Spleen (tissue), 11 donors: ENCODE measurements at regions not wholly inside any gene's neighbourhood (a gene's known extent, or its start where the extent isn't known, plus 50 kb on each side); places are given as distances from the start of the nearest gene placed in this dataset.

Experiments used
- DNase-seq: peaks from one replicate; pipeline ENCODE4 v3.0.0-alpha.2; 2020
- H3K27ac ChIP-seq, 8 donors: fragments of 200-600 bp; sonication (generic) in 7 of 8; 1 replicate in 4 of 8; 2 replicates in 4 of 8; pipeline versions ENCODE4 v1.5.0 to v1.8.0; 2016 to 2021; ENCODE audit warnings: inconsistent platforms in 4 of 8, mild to moderate bottlenecking in 4 of 8, moderate library complexity in 1 of 8
- H3K27me3 ChIP-seq, 7 donors: fragments of 200-600 bp; sonication (generic) in 6 of 7; replicated peaks in 1 of 7; 1 replicate in 4 of 7; 2 replicates in 3 of 7; pipeline versions ENCODE4 v1.5.0 to v1.8.0; 2016 to 2021; ENCODE audit warnings: inconsistent platforms in 3 of 7, mild to moderate bottlenecking in 1 of 7
- H3K36me3 ChIP-seq, 6 donors: fragments of 200-600 bp; sonication (generic) in 5 of 6; 1 replicate in 4 of 6; 2 replicates in 2 of 6; pipeline versions ENCODE4 v1.5.0 to v1.8.0; 2016 to 2021; ENCODE audit warnings: inconsistent platforms in 2 of 6
- H3K4me1 ChIP-seq, 6 donors: fragments of 200-600 bp; sonication (generic) in 5 of 6; 1 replicate in 3 of 6; 2 replicates in 3 of 6; pipeline versions ENCODE4 v1.5.0 to v1.8.0; 2016 to 2021; ENCODE audit warnings: inconsistent platforms in 3 of 6
- H3K4me3 ChIP-seq, 8 donors: fragments of 200-600 bp; sonication (generic) in 7 of 8; 1 replicate in 4 of 8; 2 replicates in 4 of 8; pipeline versions ENCODE4 v1.5.0 to v1.8.0; 2016 to 2021; ENCODE audit warnings: inconsistent platforms in 4 of 8, mild to moderate bottlenecking in 4 of 8, moderate library complexity in 2 of 8
- H3K9me3 ChIP-seq, 8 donors: fragments of 200-600 bp; sonication (generic) in 7 of 8; 1 replicate in 4 of 8; 2 replicates in 4 of 8; pipeline versions ENCODE4 v1.5.0 to v1.8.0; 2016 to 2021; ENCODE audit warnings: inconsistent platforms in 4 of 8
- CTCF ChIP-seq, 11 experiments: fragments of 200-600 bp in 7 of 11; fragments of 450-650 bp in 4 of 11; sonication (generic) in 4 of 11; IDR thresholded peaks in 8 of 11; conservative IDR thresholded peaks in 3 of 11; 1 replicate in 7 of 11; 2 replicates in 4 of 11; pipeline versions ENCODE4 v1.4.0 to v1.8.0; 2016 to 2021; ENCODE audit warnings: antibody characterized with exemption in 11 of 11, inconsistent platforms in 4 of 11, mild to moderate bottlenecking in 1 of 11
- POLR2A ChIP-seq, 3 donors: fragments of 450-650 bp; IDR thresholded peaks; one replicate each; pipeline ENCODE4 v1.5.1; 2017; ENCODE audit warnings: antibody characterized with exemption in 3 of 3, mild to moderate bottlenecking in 1 of 3
- POLR2AphosphoS5 ChIP-seq, 3 donors: sonication (generic); formaldehyde crosslinking; IDR thresholded peaks; one replicate each; pipeline ENCODE4 v1.5.1; 2017; ENCODE audit warnings: antibody characterized with exemption in 3 of 3
- WGBS, 5 donors: extraction: QIAGEN DNeasy Blood & Tissue Kit in 3 of 5; methylation state at CpG; one replicate each; pipeline versions ENCODE4 v1.1.5 to v1.1.7; 2013 to 2018; 5-methylcytosine and 5-hydroxymethylcytosine counted together
- intact Hi-C: fragments of 100-400 bp; cut with DNase I; formaldehyde crosslinking; loops from one replicate; pipeline ENCODE4 v1.15.0; 2023; ENCODE audit warnings: low total_unique reads
- donor health status: healthy with polysubstance abuse.
- donor health status: DM: no; HTN: no; CAD: no; lungs with moderate emphysema.
- donor health status: DM: no; HTN: no; CAD: no.
- donor health status: Bipolar disorder and iron deficiency.
- donor health status: healthy.
- donor health status: DM: no; HTN: no; CAD: no.
- donor health status: DM: yes; HTN: yes; CAD: no.

DNA sequence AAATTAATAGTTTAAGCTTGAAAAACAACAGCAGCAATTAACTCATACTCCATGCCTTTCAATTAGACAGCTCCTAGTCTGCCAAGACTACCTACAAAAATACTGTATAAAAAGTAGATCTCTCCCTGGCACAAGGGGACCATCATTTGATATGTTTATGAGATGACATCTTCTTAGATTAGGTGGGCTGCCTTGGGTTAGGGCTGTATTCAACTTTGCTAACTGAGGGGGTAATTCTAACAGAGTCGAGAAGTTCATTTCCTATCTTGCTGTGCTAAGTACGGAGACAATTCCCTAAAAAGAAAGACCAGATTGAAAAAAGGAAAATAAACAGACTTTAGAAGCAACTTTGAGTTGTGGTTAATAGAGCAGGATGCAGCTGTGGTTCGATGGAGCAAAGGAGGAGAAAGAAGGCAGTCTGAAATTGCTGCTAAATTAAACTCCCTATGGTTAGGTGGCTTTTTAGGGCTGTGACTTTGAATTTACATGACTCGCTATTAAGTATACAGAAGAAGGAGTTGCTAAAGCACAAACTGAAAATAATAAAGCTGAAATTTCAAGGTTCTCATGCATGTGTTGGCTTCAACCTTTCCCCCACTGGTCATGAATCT is 75.4 kb downstream of the CDC7 start:
- H3K27me3 ChIP-seq, result no peaks in the 10 kb centered on the region
- intact Hi-C loops, result no loop called here
- no peaks in the 10 kb centered on the region for H3K9me3 ChIP-seq
- no peaks in the 10 kb centered on the region for H3K36me3 ChIP-seq
- no peak for DNase-seq
- no peak overlapping the region for H3K4me3 ChIP-seq
- 24 to 50% (median 34%) methylated on average over 4 of the region's 4 CpGs for WGBS, 5 donors
- peaks cover under 1 to 34% (median 19%) of the 10 kb centered on the region in 6 donors for H3K4me1 ChIP-seq
- no peak overlapping the region for H3K27ac ChIP-seq
- no peak for TF ChIP-seq POLR2A (IDR thresholded peaks at IDR 0.05)
- no peak for TF ChIP-seq POLR2AphosphoS5 (IDR thresholded peaks at IDR 0.05)
- TF ChIP-seq CTCF (IDR thresholded peaks at IDR 0.05 in 8 of 11, conservative IDR thresholded peaks at IDR 0.05 in 3 of 11), result no peak

- Histone ChIP-seq H3K27ac (no peak overlapping the region), H3K4me3 (no peak overlapping the region), H3K4me1 (peaks cover 0 to 15% (median 2%) of the 10 kb centered on the region in 6 donors), H3K36me3 (no peaks in the 10 kb centered on the region), H3K9me3 (no peaks in the 10 kb centered on the region), H3K27me3 (no peaks in the 10 kb centered on the region)
- 80 to 97% (median 88%) methylated on average over 5 of the region's 5 CpGs for WGBS, 5 donors
- DNase-seq, result no peak
- intact Hi-C loops, result no loop called here
- TF ChIP-seq POLR2AphosphoS5 (IDR thresholded peaks at IDR 0.05) (no peak), CTCF (IDR thresholded peaks at IDR 0.05 in 8 of 11, conservative IDR thresholded peaks at IDR 0.05 in 3 of 11) (no peak), POLR2A (IDR thresholded peaks at IDR 0.05) (no peak)
Observed at GRCh38 chr1:91578320-91579109, 77.9 kb downstream of the CDC7 start.

GRCh38 chr1:91579658-91580228 is 79.1 kb downstream of the CDC7 start:
- H3K9me3 ChIP-seq, result no peaks in the 10 kb centered on the region
- no peaks in the 10 kb centered on the region for H3K27me3 ChIP-seq
- WGBS, 5 donors, result 87 to 93% (median 90%) methylated on average over 5 of the region's 5 CpGs
- no peak overlapping the region for H3K4me3 ChIP-seq
- TF ChIP-seq POLR2AphosphoS5 (IDR thresholded peaks at IDR 0.05), result no peak
- no peak for TF ChIP-seq CTCF (IDR thresholded peaks at IDR 0.05 in 8 of 11, conservative IDR thresholded peaks at IDR 0.05 in 3 of 11)
- no peak for TF ChIP-seq POLR2A (IDR thresholded peaks at IDR 0.05)
- H3K36me3 ChIP-seq, result no peaks in the 10 kb centered on the region
- intact Hi-C loops, result no loop called here
- H3K4me1 ChIP-seq, result peaks cover 0 to 15% (median 2%) of the 10 kb centered on the region in 6 donors
- no peak for DNase-seq
- H3K27ac ChIP-seq, result no peak overlapping the region

DNA sequence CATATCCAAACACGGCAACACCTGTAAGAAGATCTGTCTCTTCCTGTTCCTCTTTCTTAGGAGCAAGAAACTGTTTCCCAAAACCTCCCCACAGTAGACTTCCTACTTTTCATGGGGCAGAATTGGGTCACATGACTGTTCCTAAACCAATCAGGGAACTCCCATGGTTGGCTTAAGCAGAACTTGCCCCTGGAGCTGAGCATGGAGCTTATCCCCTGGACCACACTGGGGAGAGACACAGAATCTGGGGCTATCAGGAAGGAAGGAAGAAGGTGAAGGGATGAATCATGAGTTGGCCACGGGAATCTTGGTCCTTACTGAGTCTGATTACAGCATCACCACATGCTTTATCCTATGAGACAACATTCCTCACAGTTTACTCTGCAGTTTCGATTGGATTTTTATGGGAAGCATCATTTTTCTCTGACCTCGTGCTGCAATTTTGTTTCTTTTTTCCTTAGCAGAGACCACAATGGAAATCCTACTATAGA is 81.8 kb downstream of the CDC7 start:
- H3K4me3 ChIP-seq, result no peak overlapping the region
- intact Hi-C loops, result no loop called here
- peak overlapping the region in 1 of 8 donors; percentile 18 for H3K27ac ChIP-seq
- H3K27me3 ChIP-seq, result no peaks in the 10 kb centered on the region
- H3K9me3 ChIP-seq, result no peaks in the 10 kb centered on the region
- H3K4me1 ChIP-seq, result peaks cover 0 to 10% (median 5%) of the 10 kb centered on the region in 6 donors
- DNase-seq, result no peak
- no peak for TF ChIP-seq POLR2AphosphoS5 (IDR thresholded peaks at IDR 0.05)
- no peak for TF ChIP-seq POLR2A (IDR thresholded peaks at IDR 0.05)
- TF ChIP-seq CTCF (IDR thresholded peaks at IDR 0.05 in 8 of 11, conservative IDR thresholded peaks at IDR 0.05 in 3 of 11), result no peak
- H3K36me3 ChIP-seq, result no peaks in the 10 kb centered on the region
- 57 to 77% (median 72%) methylated on average over 4 of the region's 4 CpGs for WGBS, 5 donors
